ENCODE measurements at regions not wholly inside any gene's neighbourhood (a gene's known extent, or its start where the extent isn't known, plus 50 kb on each side); places are given as distances from the start of the nearest gene placed in this dataset.

GRCh38 chr7:26470691-26471090 is 179.0 kb downstream of the SNX10 start:
- Histone ChIP-seq H3K4me3 (replicated peaks; ENCODE audit: insufficient read depth, low read length) (no peak overlapping the region), H3K27me3 (ENCODE audit: insufficient read depth, poor library complexity, severe bottlenecking) (no peaks in the 10 kb centered on the region), H3K27ac (replicated peaks) (no peak overlapping the region)
- DNase-seq (ENCODE audit: low read depth in 1 of 2, low spot score in 1 of 2), result no peak
- TF ChIP-seq POLR2AphosphoS5 (IDR thresholded peaks at IDR 0.05; ENCODE audit: low read depth), result no peak

GRCh38 chr7:26471306-26472075 is 179.8 kb downstream of the SNX10 start:
- TF ChIP-seq POLR2AphosphoS5 (IDR thresholded peaks at IDR 0.05; ENCODE audit: low read depth) (no peak), SPI1 (IDR thresholded peaks at IDR 0.05; ENCODE audit: borderline replicate concordance, low read depth) (no peak), CTCF (IDR thresholded peaks at IDR 0.05; ENCODE audit: insufficient read depth, low read length) (no peak), REST (IDR thresholded peaks at IDR 0.05; ENCODE audit: insufficient replicate concordance, low read depth) (no peak), GABPA (IDR thresholded peaks at IDR 0.05; ENCODE audit: low read depth) (no peak)
- DNase-seq (ENCODE audit: low read depth in 1 of 2, low spot score in 1 of 2), result no peak
- Histone ChIP-seq H3K27ac (replicated peaks) (no peak overlapping the region), H3K27me3 (ENCODE audit: insufficient read depth, poor library complexity, severe bottlenecking) (no peaks in the 10 kb centered on the region), H3K4me3 (replicated peaks; ENCODE audit: insufficient read depth, low read length) (no peak overlapping the region)

- Histone ChIP-seq H3K27me3 (ENCODE audit: insufficient read depth, poor library complexity, severe bottlenecking) (no peaks in the 10 kb centered on the region), H3K4me3 (replicated peaks; ENCODE audit: insufficient read depth, low read length) (no peak overlapping the region), H3K27ac (replicated peaks) (no peak overlapping the region)
- no peak for TF ChIP-seq REST (IDR thresholded peaks at IDR 0.05; ENCODE audit: insufficient replicate concordance, low read depth)
- TF ChIP-seq SPI1 (IDR thresholded peaks at IDR 0.05; ENCODE audit: borderline replicate concordance, low read depth), result no peak
- no peak for TF ChIP-seq GABPA (IDR thresholded peaks at IDR 0.05; ENCODE audit: low read depth)
- no peak for TF ChIP-seq POLR2AphosphoS5 (IDR thresholded peaks at IDR 0.05; ENCODE audit: low read depth)
- TF ChIP-seq CTCF (IDR thresholded peaks at IDR 0.05; ENCODE audit: insufficient read depth, low read length), result no peak
- DNase-seq (ENCODE audit: low read depth in 1 of 2, low spot score in 1 of 2), result no peak
Measured at GRCh38 chr7:26472971-26473370, 181.3 kb downstream of the SNX10 start.

- no peak for DNase-seq (ENCODE audit: low read depth in 1 of 2, low spot score in 1 of 2)
- Histone ChIP-seq H3K27ac (replicated peaks) (no peak overlapping the region), H3K4me3 (replicated peaks; ENCODE audit: insufficient read depth, low read length) (no peak overlapping the region), H3K27me3 (ENCODE audit: insufficient read depth, poor library complexity, severe bottlenecking) (no peaks in the 10 kb centered on the region)
- no peak for TF ChIP-seq REST (IDR thresholded peaks at IDR 0.05; ENCODE audit: insufficient replicate concordance, low read depth)
- TF ChIP-seq CTCF (IDR thresholded peaks at IDR 0.05; ENCODE audit: insufficient read depth, low read length), result no peak
- no peak for TF ChIP-seq GABPA (IDR thresholded peaks at IDR 0.05; ENCODE audit: low read depth)
- no peak for TF ChIP-seq SPI1 (IDR thresholded peaks at IDR 0.05; ENCODE audit: borderline replicate concordance, low read depth)
- TF ChIP-seq POLR2AphosphoS5 (IDR thresholded peaks at IDR 0.05; ENCODE audit: low read depth), result no peak
Measured at GRCh38 chr7:26476271-26476670, 184.6 kb downstream of the SNX10 start.

All from HL-60 (cell line).